Cardiac septum (tissue), 1 donor: ENCODE measurements at regions not wholly inside any gene's neighbourhood (a gene's known extent, or its start where the extent isn't known, plus 50 kb on each side); places are given as distances from the start of the nearest gene placed in this dataset.
"Not testable (repeated sequence)": the region's sequence is repeated elsewhere in the genome, so short reads cannot be mapped to it uniquely, and the experiment has no call there.

Experiments
- DNase-seq: peaks from one replicate; pipeline ENCODE4 v3.0.0-alpha.2; 2020; ENCODE audit warnings: low spot score
- intact Hi-C: fragments of 100-400 bp; cut with DNase I; formaldehyde crosslinking; loops from one replicate; pipeline ENCODE4 v1.14.0; 2022
- donor health status: DM: no; HTN: no; CAD: no.

DNA sequence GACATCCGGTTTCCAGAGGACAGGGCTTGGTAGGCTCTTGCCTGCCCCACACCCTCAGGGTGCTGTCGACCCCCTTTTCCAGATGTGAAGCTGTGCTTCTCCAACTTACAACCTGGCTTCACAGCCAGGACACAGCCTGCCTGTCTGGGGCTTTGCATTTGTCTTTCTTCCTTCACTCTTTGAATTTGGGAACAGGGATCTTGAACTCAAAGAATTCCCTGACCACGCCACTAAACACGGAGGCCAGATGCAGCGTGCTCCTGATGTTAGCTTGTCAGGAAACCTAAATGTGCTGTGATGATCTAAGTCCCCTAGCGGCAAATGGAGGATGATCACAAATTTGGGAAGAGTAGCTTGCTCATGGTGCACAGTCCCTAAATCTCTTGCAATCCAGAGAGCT is 244.8 kb upstream of the RGMA start:
- DNase-seq, result no peak
- intact Hi-C loops, result loop anchor here (2.0 kb wide), 1 partner anchor 245 kb away; the partner anchor contains the start of gene RGMA

DNA sequence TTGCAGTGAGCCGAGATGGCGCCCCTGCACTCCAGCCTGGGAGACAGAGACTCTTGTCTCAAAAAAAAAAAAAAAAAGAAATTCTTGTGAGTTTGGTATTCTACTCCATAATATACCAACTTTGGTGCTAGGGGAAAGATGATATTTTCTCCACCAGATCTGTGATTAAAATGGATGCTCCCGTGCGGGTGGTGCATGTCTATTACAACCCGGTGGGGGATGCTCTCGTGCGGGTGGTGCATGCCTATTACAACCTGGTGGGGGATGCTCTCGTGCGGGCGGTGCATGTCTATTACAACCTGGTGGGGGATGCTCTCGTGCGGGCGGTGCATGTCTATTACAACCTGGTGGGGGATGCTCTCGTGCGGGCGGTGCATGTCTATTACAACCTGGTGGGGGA is 244.1 kb upstream of the RGMA start:
- intact Hi-C loops, DNase-seq: not testable (repeated sequence)

DNA sequence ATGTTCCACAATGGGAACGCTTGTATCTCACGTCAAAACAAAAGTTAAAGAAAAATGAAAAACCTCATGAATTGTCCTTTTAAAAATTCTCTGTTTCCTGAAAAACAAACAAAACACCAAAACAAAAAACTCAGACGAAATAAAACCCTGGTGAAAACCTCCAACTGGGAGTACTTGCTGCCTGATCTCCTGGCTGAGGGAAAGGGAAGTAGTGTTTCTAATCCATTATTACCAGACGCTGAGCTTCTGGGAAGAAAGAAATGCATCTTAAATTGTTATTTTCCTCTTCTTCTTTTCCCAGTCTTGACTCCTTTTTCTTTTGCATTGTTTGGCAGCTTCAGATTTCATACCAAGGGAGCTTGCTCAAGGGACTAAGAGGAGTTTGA is 243.2 kb upstream of the RGMA start:
- no peak for DNase-seq
- intact Hi-C loops, result no loop called here

DNA sequence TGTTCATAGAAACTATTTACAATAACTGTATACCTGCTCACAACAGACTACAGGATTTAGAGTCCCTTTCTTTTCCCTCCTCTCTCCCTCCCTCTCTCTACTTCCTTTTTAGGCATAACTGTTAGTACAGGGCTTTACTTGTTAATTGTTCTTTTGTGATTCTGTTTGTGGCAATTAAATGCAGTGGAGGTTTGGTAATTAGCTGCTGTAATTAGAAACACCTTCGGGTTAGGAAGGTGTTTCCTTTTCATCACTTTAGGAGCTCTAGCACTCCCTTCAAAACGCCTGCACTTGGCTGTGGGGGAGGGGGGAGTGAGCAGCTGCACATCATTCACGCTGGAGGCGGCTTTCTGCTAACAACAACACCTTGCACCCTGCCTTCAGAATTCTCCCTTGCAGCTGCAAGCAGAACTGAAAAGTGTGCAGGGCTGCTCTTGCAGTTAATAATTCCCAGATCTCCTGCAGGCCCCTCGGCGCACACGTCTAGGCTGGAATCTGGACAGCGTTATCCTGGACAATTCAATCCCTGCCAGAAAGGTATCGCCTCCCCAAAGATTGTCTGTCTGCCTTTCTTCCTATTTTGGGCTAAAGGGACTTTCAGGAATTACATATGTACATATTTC is 242.6 kb upstream of the RGMA start:
- DNase-seq, result no peak
- intact Hi-C loops, result no loop called here

GRCh38 chr15:93330912-93331544 is 242.0 kb upstream of the RGMA start:
- intact Hi-C loops, result no loop called here

DNA sequence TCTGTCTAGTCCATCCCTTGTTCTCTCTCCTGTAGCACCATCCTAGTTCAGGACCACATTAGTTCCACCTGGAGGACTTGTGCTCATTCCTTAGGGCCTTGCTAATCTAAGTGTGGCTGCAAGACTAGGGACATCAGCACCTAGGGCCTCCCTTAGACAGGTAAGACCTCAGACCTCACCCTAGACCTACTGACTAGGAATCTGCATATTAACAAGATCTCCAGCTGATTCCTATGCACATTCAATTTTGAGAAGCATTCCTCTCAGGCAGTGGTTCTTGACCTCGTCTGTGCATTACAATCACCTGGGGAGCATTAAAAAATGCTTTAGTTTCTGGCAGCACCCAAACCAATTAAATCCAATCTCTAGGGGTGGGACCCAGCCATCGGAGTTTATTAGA is 238.4 kb upstream of the RGMA start:
- no peak for DNase-seq
- intact Hi-C loops, result no loop called here

More at GRCh38 chr15:93330912-93331544, 242.0 kb upstream of the RGMA start:
- no peak for DNase-seq

- DNase-seq, result no peak
- intact Hi-C loops, result no loop called here
Measured at GRCh38 chr15:93324186-93324975, 235.4 kb upstream of the RGMA start.

DNA sequence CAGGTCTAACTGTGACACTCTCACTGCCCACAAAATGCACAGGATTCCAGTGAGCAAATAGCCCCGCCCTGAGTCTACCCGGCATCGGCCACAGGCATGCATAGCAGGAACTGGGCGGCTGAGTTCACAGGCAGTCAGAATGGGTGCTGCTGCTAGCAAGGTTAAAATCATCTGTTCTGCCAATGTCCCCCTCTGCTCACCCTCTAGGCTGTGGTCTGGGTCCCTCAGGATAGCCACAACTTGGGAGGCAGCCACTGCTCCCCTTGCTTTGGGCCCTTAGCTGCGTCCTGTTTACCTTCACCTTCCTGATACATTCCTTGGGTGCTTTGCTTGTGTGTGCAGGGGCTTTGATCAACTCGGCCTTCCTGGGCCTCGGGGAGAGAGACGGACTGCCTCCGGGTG is 232.9 kb upstream of the RGMA start:
- intact Hi-C loops, result no loop called here

GRCh38 chr15:93319121-93319814 is 230.3 kb upstream of the RGMA start:
- DNase-seq, result no peak
- intact Hi-C loops, result no loop called here

More for the DNA sequence above, 232.9 kb upstream of the RGMA start:
- DNase-seq, result no peak

- intact Hi-C loops, result no loop called here
Measured at GRCh38 chr15:93317772-93318171, 228.8 kb upstream of the RGMA start.

DNA sequence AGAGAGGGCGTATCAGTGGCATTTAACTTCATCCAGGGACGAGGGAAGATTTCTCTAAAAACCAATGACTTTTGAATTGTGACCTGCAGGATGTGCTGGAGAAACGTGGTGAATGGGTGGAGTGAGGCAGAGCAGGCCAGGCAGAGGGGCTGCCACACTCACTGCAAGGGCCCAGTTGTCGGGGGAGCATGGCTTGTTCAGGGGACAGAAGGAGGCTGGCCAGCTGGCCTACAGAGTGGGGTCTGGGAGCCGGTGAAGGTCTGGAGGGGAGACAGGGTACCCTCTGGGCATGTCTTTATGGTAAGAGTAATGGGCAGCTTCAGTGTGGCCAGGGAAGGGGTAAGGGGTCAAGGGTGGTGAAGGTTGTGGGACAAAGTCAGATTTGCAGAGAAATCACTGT is 225.2 kb upstream of the RGMA start:
- intact Hi-C loops, result no loop called here
- no peak for DNase-seq

More at GRCh38 chr15:93317772-93318171, 228.8 kb upstream of the RGMA start:
- no peak for DNase-seq

GRCh38 chr15:93312891-93313486 is 224.0 kb upstream of the RGMA start:
- intact Hi-C loops, result no loop called here
- DNase-seq, result no peak

DNA sequence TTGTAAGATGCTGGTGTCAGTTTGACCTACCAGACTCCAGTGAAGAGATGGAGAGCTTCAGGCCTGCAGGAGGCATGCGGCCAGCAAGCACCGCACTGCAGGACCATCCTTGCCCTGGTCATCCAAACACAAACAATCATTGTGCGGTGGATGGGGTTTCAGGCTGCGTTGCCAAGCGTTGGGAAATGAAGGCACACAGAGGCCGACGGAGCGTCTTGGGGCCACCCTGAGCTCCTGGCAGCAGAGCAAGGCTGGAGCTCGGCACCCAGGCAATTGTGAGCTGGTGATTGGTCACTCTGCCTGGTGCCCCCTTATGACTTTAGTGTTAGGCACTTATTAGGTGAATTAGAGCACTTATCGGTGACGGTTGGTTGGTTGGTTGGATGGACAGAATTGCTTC is 222.6 kb upstream of the RGMA start:
- DNase-seq, result no peak
- intact Hi-C loops, result no loop called here

- DNase-seq, result no peak
- intact Hi-C loops, result no loop called here
Measured at GRCh38 chr15:93308026-93308690, 219.1 kb upstream of the RGMA start.

GRCh38 chr15:93307513-93307912 is 218.5 kb upstream of the RGMA start:
- intact Hi-C loops, result no loop called here
- DNase-seq, result no peak

DNA sequence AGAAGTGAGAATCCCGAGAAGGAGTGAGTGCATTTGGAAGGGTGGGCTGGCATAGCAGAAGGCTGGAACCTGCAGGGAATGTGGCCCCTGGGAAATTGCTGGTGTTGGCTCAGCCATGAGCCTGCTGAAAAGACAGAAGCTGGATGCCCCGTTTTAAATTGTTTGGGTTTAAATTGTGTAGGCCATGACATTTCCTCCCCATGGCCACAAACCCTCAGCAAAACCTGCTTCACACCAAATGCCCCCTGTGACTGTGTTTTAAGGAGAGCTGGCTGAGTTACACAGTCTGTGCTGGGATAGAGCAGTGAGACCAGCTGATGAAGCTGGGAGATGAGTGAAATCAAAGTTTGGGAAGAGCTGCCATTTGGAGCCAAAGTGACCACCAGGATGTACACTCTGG is 216.3 kb upstream of the RGMA start:
- intact Hi-C loops, result no loop called here
- no peak for DNase-seq

- no peak for DNase-seq
- intact Hi-C loops, result no loop called here
Measured at GRCh38 chr15:93302080-93302765, 213.2 kb upstream of the RGMA start.

- DNase-seq, result no peak
- intact Hi-C loops, result no loop called here
Measured at GRCh38 chr15:93300796-93301195, 211.8 kb upstream of the RGMA start.

DNA sequence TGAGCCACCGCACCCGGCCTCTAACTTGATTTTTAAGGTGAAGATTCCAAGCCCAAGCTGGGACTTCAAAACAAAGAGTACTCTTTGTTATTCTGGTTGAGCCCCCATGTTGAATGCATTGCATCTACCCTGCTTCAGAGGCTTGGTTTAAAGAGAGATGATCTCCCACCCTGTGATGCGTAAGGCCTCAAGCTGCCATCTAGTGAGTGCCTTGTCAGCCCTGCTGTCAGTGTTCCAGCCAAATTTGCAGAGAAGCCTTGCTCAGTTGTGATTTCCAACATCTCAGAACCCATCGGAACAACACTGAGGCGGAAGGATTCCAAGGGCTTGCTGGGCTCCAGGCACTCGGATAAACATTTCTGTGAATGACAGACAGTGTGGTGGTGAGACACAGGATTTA is 210.7 kb upstream of the RGMA start:
- intact Hi-C loops, result no loop called here
- no peak for DNase-seq
